ENCODE measurements at regions not wholly inside any gene's neighbourhood (a gene's known extent, or its start where the extent isn't known, plus 50 kb on each side); places are given as distances from the start of the nearest gene placed in this dataset.

DNA sequence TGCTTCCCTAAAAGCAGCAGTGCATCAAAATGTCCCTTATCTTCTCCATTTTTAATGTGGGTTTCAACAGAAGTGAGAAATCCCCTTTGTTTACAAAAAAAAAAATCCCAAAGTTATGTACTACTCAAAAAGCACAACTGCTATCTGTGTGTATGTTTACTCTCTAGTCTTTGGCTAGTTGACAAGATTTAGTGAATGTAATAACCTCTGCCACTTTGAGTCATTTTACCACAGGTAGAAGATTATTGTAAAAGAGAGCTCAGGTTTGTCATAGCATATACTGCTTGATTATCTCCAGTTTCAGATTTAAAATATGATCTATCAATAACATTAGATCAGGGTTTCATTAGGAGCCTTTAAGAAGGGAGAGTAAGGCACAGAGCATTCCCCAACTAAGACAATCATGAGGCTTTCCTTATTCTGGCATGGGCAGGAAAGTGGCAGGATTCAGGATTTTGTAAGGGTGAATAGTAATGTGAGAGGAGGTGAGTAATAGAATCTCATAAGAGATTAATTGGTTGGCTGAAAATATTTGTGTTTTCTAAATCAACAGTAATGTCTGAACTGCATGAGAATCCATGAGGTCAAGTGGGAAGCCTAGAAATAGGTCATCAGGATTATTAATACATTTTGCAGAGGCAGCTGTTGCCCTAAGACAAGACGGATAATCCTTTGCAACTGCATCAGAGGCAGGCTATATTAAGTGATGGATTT is 1780.3 kb upstream of the LRRTM1 start (continued):
- TF ChIP-seq ILK (tag; IDR thresholded peaks at IDR 0.05; ENCODE audit: borderline replicate concordance, low read depth) (no peak), FOXJ2 (tag; IDR thresholded peaks at IDR 0.05) (no peak), ZNF347 (CRISPR knock-in tag; IDR thresholded peaks at IDR 0.05; ENCODE audit: low read depth) (no peak), ZFP30 (CRISPR knock-in tag; IDR thresholded peaks at IDR 0.05; ENCODE audit: borderline replicate concordance) (no peak), KDM5B (IDR thresholded peaks at IDR 0.05; ENCODE audit: insufficient replicate concordance, low read depth, low read length) (no peak), KDM2B (CRISPR knock-in tag; IDR thresholded peaks at IDR 0.05) (no peak)

DNA sequence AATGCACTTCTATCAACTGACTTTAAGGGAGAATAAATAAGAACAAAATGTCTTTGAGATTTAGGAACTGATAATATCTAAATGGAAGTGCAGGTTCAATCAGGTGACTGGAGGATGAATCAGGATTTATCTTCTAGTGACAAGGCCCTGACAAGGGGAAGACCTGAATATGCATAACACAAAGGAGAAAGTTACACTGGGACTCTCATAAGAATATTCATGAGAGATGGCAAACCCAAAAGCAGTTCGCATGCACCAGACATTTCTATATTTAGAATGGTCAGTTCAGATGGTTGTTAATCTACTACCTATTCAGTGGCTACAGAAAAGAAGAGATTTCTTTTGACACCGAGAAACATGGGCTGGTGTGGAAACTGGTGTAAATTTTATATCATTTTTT is 1771.3 kb upstream of the LRRTM1 start:
- no peak overlapping the region for H3K27ac ChIP-seq (ENCODE audit: extremely low read depth, low read depth, low read length)
- no TSS peak for BruUV-seq (replicated peaks)
- ATAC-seq (no peak), FAIRE-seq (no peak), DNase-seq (ENCODE audit: extremely low read depth in 1 of 4, low spot score in 3 of 4) (no peak)
- WGBS (ENCODE audit: insufficient coverage, low coverage, missing lambda C conversion rate) = 11% methylated on average over 2 of the region's 2 CpGs
- H4K20me1 ChIP-seq (replicated peaks; ENCODE audit: control insufficient read depth, insufficient read depth, low read length) = no peaks in the 10 kb centered on the region
- H3K4me1 ChIP-seq (replicated peaks in 1 of 2; ENCODE audit: control insufficient read depth in 2 of 2, insufficient read depth in 2 of 2, low read length in 2 of 2) = no peaks in the 10 kb centered on the region
- no peak overlapping the region for H3K4me3 ChIP-seq
- no peak overlapping the region for H2AFZ ChIP-seq (ENCODE audit: low read depth, low read length)
- H3K36me3 ChIP-seq (ENCODE audit: control insufficient read depth, insufficient read depth, low read length) = no peaks in the 10 kb centered on the region
- no peak overlapping the region for H3K9ac ChIP-seq (ENCODE audit: insufficient read depth in 1 of 2, low read depth in 2 of 2, low read length in 2 of 2)
- in situ Hi-C loops (cut with MboI) (no loop called here), intact Hi-C loops (cut with micrococcal nuclease) (no loop called here)
- no peaks in the 10 kb centered on the region for H3K9me1 ChIP-seq (ENCODE audit: control insufficient read depth, insufficient read depth, low read length)
- ChIA-PET CTCF (ENCODE audit: low intra/inter-chr PET ratio) (no interaction called here), POLR2A (no interaction called here)
- no peaks in the 10 kb centered on the region for H3K27me3 ChIP-seq (ENCODE audit: control insufficient read depth in 2 of 2, insufficient read depth in 2 of 2, low read length in 2 of 2)
- H3K4me2 ChIP-seq (ENCODE audit: insufficient read depth, low read length) = no peak overlapping the region
- H3K79me2 ChIP-seq (ENCODE audit: control insufficient read depth, insufficient read depth, low read length) = no peaks in the 10 kb centered on the region
- no peaks in the 10 kb centered on the region for H3K9me3 ChIP-seq (replicated peaks; ENCODE audit: control insufficient read depth, insufficient read depth, low read depth, low read length)
- TF ChIP-seq KDM4B (IDR thresholded peaks at IDR 0.05; ENCODE audit: borderline replicate concordance in 2 of 2, low read depth in 1 of 2) (no peak), BHLHE40 (IDR thresholded peaks at IDR 0.05; ENCODE audit: low read length) (no peak), ZNF589 (CRISPR knock-in tag; IDR thresholded peaks at IDR 0.05; ENCODE audit: low read depth) (no peak), CBX8 (IDR thresholded peaks at IDR 0.05; ENCODE audit: borderline replicate concordance, extremely low read depth, low read depth, low read length, poor library complexity, severe bottlenecking) (no peak), MYBL2 (IDR thresholded peaks at IDR 0.05; ENCODE audit: low read depth) (no peak), MYBL2 (CRISPR knock-in tag; IDR thresholded peaks at IDR 0.05; ENCODE audit: borderline replicate concordance) (no peak), SMARCE1 (IDR thresholded peaks at IDR 0.05) (no peak), POLR2AphosphoS5 (IDR thresholded peaks at IDR 0.05; ENCODE audit: control insufficient read depth, insufficient read depth, low read depth, low read length) (no peak), CEBPG (CRISPR knock-in tag; IDR thresholded peaks at IDR 0.05) (no peak), CEBPG (tag; conservative IDR thresholded peaks at IDR 0.05 in 1 of 2, IDR thresholded peaks at IDR 0.05 in 1 of 2) (no peak)
- TF ChIP-seq, protein P1, sequence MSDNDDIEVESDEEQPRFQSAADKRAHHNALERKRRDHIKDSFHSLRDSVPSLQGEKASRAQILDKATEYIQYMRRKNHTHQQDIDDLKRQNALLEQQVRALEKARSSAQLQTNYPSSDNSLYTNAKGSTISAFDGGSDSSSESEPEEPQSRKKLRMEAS (CRISPR knock-in tag; IDR thresholded peaks at IDR 0.05) = no peak
- TF ChIP-seq, protein P2, sequence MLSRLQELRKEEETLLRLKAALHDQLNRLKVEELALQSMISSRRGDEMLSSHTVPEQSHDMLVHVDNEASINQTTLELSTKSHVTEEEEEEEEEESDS (CRISPR knock-in tag; IDR thresholded peaks at IDR 0.05) = no peak
- TF ChIP-seq, protein P3, sequence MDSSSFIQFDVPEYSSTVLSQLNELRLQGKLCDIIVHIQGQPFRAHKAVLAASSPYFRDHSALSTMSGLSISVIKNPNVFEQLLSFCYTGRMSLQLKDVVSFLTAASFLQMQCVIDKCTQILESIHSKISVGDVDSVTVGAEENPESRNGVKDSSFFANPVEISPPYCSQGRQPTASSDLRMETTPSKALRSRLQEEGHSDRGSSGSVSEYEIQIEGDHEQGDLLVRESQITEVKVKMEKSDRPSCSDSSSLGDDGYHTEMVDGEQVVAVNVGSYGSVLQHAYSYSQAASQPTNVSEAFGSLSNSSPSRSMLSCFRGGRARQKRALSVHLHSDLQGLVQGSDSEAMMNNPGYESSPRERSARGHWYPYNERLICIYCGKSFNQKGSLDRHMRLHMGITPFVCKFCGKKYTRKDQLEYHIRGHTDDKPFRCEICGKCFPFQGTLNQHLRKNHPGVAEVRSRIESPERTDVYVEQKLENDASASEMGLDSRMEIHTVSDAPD (CRISPR knock-in tag; IDR thresholded peaks at IDR 0.05) = no peak
